Frontal cortex (tissue), 3 donors: ENCODE measurements at regions not wholly inside any gene's neighbourhood (a gene's known extent, or its start where the extent isn't known, plus 50 kb on each side); places are given as distances from the start of the nearest gene placed in this dataset.
A peak's percentile ranks its signal among the peaks of the same experiment; 100 is the strongest.
"Not testable (repeated sequence)": the region's sequence is repeated elsewhere in the genome, so short reads cannot be mapped to it uniquely, and the experiment has no call there.

Experiments used
- DNase-seq, 2 donors: peaks; one replicate each; pipeline ENCODE4 v3.0.0; 2012; ENCODE audit warnings: low spot score in 2 of 2
- FAIRE-seq: peaks from 2 replicates; lab custom pipeline; 2012; peaks lifted over from hg19 to GRCh38; lab: Jason Lieb, UNC
- donor health status: control.
- donor health status: control.
- donor health status: control.

- no peak for DNase-seq
- FAIRE-seq, result no peak
These were observed 205.6 kb downstream of the ADAMTS15 start for GRCh38 chr11:130653838-130654636.

- FAIRE-seq, result no peak
- no peak for DNase-seq
These were observed 206.9 kb downstream of the ADAMTS15 start for GRCh38 chr11:130655300-130655699.

- no peak for FAIRE-seq
- DNase-seq, result peak in 1 of 2 donors; percentile 26
These were observed 218.4 kb downstream of the ADAMTS15 start for GRCh38 chr11:130666781-130667251.

- DNase-seq (no peak), FAIRE-seq (no peak)
These were observed 220.3 kb downstream of the ADAMTS15 start for GRCh38 chr11:130668751-130669150.

- no peak for FAIRE-seq
These were observed 221.8 kb downstream of the ADAMTS15 start for GRCh38 chr11:130670200-130670599.

GRCh38 chr11:130671801-130672700 is 223.6 kb downstream of the ADAMTS15 start:
- FAIRE-seq, result no peak

More at GRCh38 chr11:130670200-130670599, 221.8 kb downstream of the ADAMTS15 start:
- no peak for DNase-seq

GRCh38 chr11:130672911-130673310 is 224.5 kb downstream of the ADAMTS15 start:
- FAIRE-seq (no peak), DNase-seq (no peak)

More at GRCh38 chr11:130671801-130672700, 223.6 kb downstream of the ADAMTS15 start:
- DNase-seq, result peak in 1 of 2 donors; percentile 35

- no peak for FAIRE-seq
- DNase-seq, result no peak
These were observed 225.3 kb downstream of the ADAMTS15 start for GRCh38 chr11:130673698-130674097.

- DNase-seq (no peak), FAIRE-seq (no peak)
These were observed 226.4 kb downstream of the ADAMTS15 start for GRCh38 chr11:130674686-130675308.

GRCh38 chr11:130675371-130675821 is 227.0 kb downstream of the ADAMTS15 start:
- no peak for FAIRE-seq
- no peak for DNase-seq

- FAIRE-seq (no peak), DNase-seq (no peak)
These were observed 227.5 kb downstream of the ADAMTS15 start for GRCh38 chr11:130675917-130676316.

GRCh38 chr11:130677486-130678153 is 229.2 kb downstream of the ADAMTS15 start:
- DNase-seq, result no peak
- FAIRE-seq, result no peak

GRCh38 chr11:130679247-130679646 is 230.8 kb downstream of the ADAMTS15 start:
- no peak for DNase-seq
- FAIRE-seq, result no peak

GRCh38 chr11:130682471-130682870 is 233.8 kb downstream of the SNX19 start:
- DNase-seq, FAIRE-seq: not testable (repeated sequence)

GRCh38 chr11:130689222-130689908 is 226.9 kb downstream of the SNX19 start:
- no peak for FAIRE-seq

GRCh38 chr11:130691581-130691980 is 224.7 kb downstream of the SNX19 start:
- FAIRE-seq (no peak), DNase-seq (no peak)

More at GRCh38 chr11:130689222-130689908, 226.9 kb downstream of the SNX19 start:
- no peak for DNase-seq

GRCh38 chr11:130692220-130692619 is 224.1 kb downstream of the SNX19 start:
- DNase-seq (no peak), FAIRE-seq (no peak)

GRCh38 chr11:130693543-130693942 is 222.7 kb downstream of the SNX19 start:
- DNase-seq, result no peak
- FAIRE-seq, result no peak

GRCh38 chr11:130694488-130695045 is 221.7 kb downstream of the SNX19 start:
- FAIRE-seq (no peak), DNase-seq (no peak)
